ENCODE measurements at regions not wholly inside any gene's neighbourhood (a gene's known extent, or its start where the extent isn't known, plus 50 kb on each side); places are given as distances from the start of the nearest gene placed in this dataset.

GRCh38 chr3:125767641-125768040 lies 172.3 kb upstream of the OSBPL11 start:
- TF ChIP-seq BACH1 (IDR thresholded peaks at IDR 0.05; ENCODE audit: borderline replicate concordance) = no peak
- TF ChIP-seq POLR2A (IDR thresholded peaks at IDR 0.05; ENCODE audit: low read depth, low read length) = no peak
- no peak for TF ChIP-seq CHD1 (IDR thresholded peaks at IDR 0.05; ENCODE audit: low read depth, low read length)
- no peak for TF ChIP-seq CTCF (IDR thresholded peaks at IDR 0.05 in 2 of 3, conservative IDR thresholded peaks at IDR 0.05 in 1 of 3; ENCODE audit: control insufficient read depth in 2 of 3, extremely low read depth in 1 of 3, insufficient read depth in 1 of 3, low read depth in 3 of 3, low read length in 3 of 3)
- no peak for TF ChIP-seq MXI1 (IDR thresholded peaks at IDR 0.05; ENCODE audit: low read depth, low read length)
- TF ChIP-seq POLR2AphosphoS2 (IDR thresholded peaks at IDR 0.05; ENCODE audit: low read depth, low read length) = no peak
- TF ChIP-seq REST (IDR thresholded peaks at IDR 0.05; ENCODE audit: low read depth, low read length) = no peak
- no peak for TF ChIP-seq SKIL (IDR thresholded peaks at IDR 0.05; ENCODE audit: low read depth, poor library complexity, severe bottlenecking)

Data from GM12878 (cell line).